B cell (primary cell): ENCODE measurements at regions not wholly inside any gene's neighbourhood (a gene's known extent, or its start where the extent isn't known, plus 50 kb on each side); places are given as distances from the start of the nearest gene placed in this dataset.

ENCODE experiments used
- ATAC-seq: fragments of 200-7000 bp; cut with Tn5 transposase; one replicate; pipeline ENCODE4 v1.10.0; 2021; ENCODE audit warnings: low read depth, mild to moderate bottlenecking, moderate number of reproducible peaks, moderate library complexity
- CTCF ChIA-PET: fragments of 350-600 bp; sonication (Branson Sonifier 250); formaldehyde crosslinking; loops from one replicate; lab custom pipeline; 2021; ENCODE audit warnings: antibody characterized with exemption, inconsistent platforms; lab: Charles Lee
- POLR2A ChIA-PET: fragments of 350-600 bp; sonication (Branson Sonifier 250); formaldehyde crosslinking; loops from one replicate; lab custom pipeline; 2021; ENCODE audit warnings: antibody characterized with exemption; lab: Charles Lee
- DNase-seq: peaks from one replicate; pipeline ENCODE4 v3.0.0; 2013
- H2AFZ ChIP-seq: 2 replicates; pipeline ENCODE4 v1.6.1; 2012; ENCODE audit warnings: mild to moderate bottlenecking, low read depth, low read length; ENCODE audit not compliant: insufficient read depth, poor library complexity, severe bottlenecking
- H3K27ac ChIP-seq, 2 donors: 1 replicate in 1 of 2; 2 replicates in 1 of 2; pipeline ENCODE4 v1.5.1; 2012 to 2013; ENCODE audit warnings: low read length in 2 of 2, mild to moderate bottlenecking in 2 of 2, moderate library complexity in 1 of 2
- H3K27me3 ChIP-seq, 4 experiments: fragments of 200-600 bp in 1 of 4; sonication (generic) in 1 of 4; replicated peaks in 1 of 4; 1 replicate in 2 of 4; 2 replicates in 2 of 4; pipeline versions ENCODE4 v1.6.1 to v1.7.0; 2013 to 2016; ENCODE audit warnings: low read length in 3 of 4, mild to moderate bottlenecking in 2 of 4, mixed read lengths in 1 of 4, moderate library complexity in 1 of 4; ENCODE audit not compliant: insufficient read depth in 4 of 4, control insufficient read depth in 3 of 4; ENCODE audit errors: control extremely low read depth in 1 of 4
- H3K36me3 ChIP-seq, 2 experiments: replicated peaks in 1 of 2; 1 replicate in 1 of 2; 2 replicates in 1 of 2; pipeline versions ENCODE4 v1.6.1 to v1.7.1; 2013; ENCODE audit warnings: low read length in 1 of 2; ENCODE audit not compliant: insufficient read depth in 2 of 2, control insufficient read depth in 1 of 2; ENCODE audit errors: control extremely low read depth in 1 of 2, extremely low read depth in 1 of 2
- H3K4me1 ChIP-seq, 2 donors: fragments of 200-600 bp in 1 of 2; sonication (generic) in 1 of 2; 1 replicate in 1 of 2; 2 replicates in 1 of 2; pipeline versions ENCODE4 v1.5.1 to v1.6.1; 2013 to 2017; ENCODE audit warnings: low read length in 2 of 2; ENCODE audit not compliant: control insufficient read depth in 2 of 2, insufficient read depth in 2 of 2
- H3K4me2 ChIP-seq: replicated peaks from 2 replicates; pipeline ENCODE3; 2012; ENCODE audit warnings: mild to moderate bottlenecking, low read depth, low read length; ENCODE audit not compliant: poor library complexity, severe bottlenecking
- H3K4me3 ChIP-seq, 5 experiments: fragments of 200-600 bp in 1 of 5; sonication (generic) in 1 of 5; 1 replicate in 3 of 5; 2 replicates in 2 of 5; pipeline versions ENCODE4 v1.5.1 to v1.7.0; 2011 to 2016; ENCODE audit warnings: low read length in 4 of 5, mild to moderate bottlenecking in 4 of 5, low read depth in 2 of 5, control low read depth in 1 of 5, moderate library complexity in 1 of 5; ENCODE audit not compliant: insufficient read depth in 1 of 5; ENCODE audit errors: control extremely low read depth in 1 of 5, extremely low read depth in 1 of 5
- H3K79me2 ChIP-seq: fragments of 200-600 bp; sonication (generic); one replicate; pipeline ENCODE4 v1.6.0; 2016; ENCODE audit warnings: low read length; ENCODE audit not compliant: control insufficient read depth, insufficient read depth
- H3K9ac ChIP-seq: fragments of 200-600 bp; sonication (generic); 2 replicates; pipeline ENCODE4 v1.6.1; 2017; ENCODE audit warnings: mild to moderate bottlenecking, low read length, moderate library complexity
- H3K9me3 ChIP-seq, 3 donors: one replicate each; pipeline versions ENCODE4 v1.6.1 to v1.7.1; 2013; ENCODE audit warnings: low read length in 2 of 3; ENCODE audit not compliant: control insufficient read depth in 2 of 3, insufficient read depth in 1 of 3; ENCODE audit errors: control extremely low read depth in 1 of 3
- H4K20me1 ChIP-seq: 2 replicates; pipeline ENCODE4 v1.6.0; 2012; ENCODE audit warnings: mild to moderate bottlenecking, low read length; ENCODE audit not compliant: insufficient read depth, control insufficient read depth, poor library complexity, severe bottlenecking
- H3K27ac Mint-ChIP-seq: one replicate; pipeline ENCODE4 v1.8.0; 2021; ENCODE audit warnings: mixed read lengths
- H3K27me3 Mint-ChIP-seq: one replicate; pipeline ENCODE4 v1.8.0; 2021; ENCODE audit warnings: mixed read lengths
- H3K4me1 Mint-ChIP-seq: one replicate; pipeline ENCODE4 v1.8.0; 2021; ENCODE audit warnings: mixed read lengths
- H3K4me3 Mint-ChIP-seq: one replicate; pipeline ENCODE4 v1.8.0; 2021; ENCODE audit warnings: mixed read lengths
- H3K9me3 Mint-ChIP-seq: one replicate; pipeline ENCODE4 v1.8.0; 2022; ENCODE audit warnings: mixed read lengths; ENCODE audit not compliant: insufficient read depth
- CTCF ChIP-seq: fragments of 200-600 bp; IDR thresholded peaks from one replicate; pipeline ENCODE4 v1.8.0; 2022; ENCODE audit warnings: antibody characterized with exemption, mild to moderate bottlenecking
- EZH2 ChIP-seq: IDR thresholded peaks from 2 replicates; pipeline ENCODE4 v1.6.1; 2012; ENCODE audit warnings: borderline replicate concordance, low read depth, mild to moderate bottlenecking, moderate library complexity, low read length; ENCODE audit not compliant: insufficient read depth, poor library complexity, severe bottlenecking
- WGBS: methylation state at CpG from one replicate; pipeline ENCODE4 v1.1.5; 2013; ENCODE audit warnings: missing lambda C conversion rate; ENCODE audit not compliant: insufficient coverage; 5-methylcytosine and 5-hydroxymethylcytosine counted together
- intact Hi-C: fragments of 100-400 bp; cut with micrococcal nuclease; formaldehyde crosslinking; loops from one replicate; pipeline ENCODE4 v1.10.0; 2022

DNA sequence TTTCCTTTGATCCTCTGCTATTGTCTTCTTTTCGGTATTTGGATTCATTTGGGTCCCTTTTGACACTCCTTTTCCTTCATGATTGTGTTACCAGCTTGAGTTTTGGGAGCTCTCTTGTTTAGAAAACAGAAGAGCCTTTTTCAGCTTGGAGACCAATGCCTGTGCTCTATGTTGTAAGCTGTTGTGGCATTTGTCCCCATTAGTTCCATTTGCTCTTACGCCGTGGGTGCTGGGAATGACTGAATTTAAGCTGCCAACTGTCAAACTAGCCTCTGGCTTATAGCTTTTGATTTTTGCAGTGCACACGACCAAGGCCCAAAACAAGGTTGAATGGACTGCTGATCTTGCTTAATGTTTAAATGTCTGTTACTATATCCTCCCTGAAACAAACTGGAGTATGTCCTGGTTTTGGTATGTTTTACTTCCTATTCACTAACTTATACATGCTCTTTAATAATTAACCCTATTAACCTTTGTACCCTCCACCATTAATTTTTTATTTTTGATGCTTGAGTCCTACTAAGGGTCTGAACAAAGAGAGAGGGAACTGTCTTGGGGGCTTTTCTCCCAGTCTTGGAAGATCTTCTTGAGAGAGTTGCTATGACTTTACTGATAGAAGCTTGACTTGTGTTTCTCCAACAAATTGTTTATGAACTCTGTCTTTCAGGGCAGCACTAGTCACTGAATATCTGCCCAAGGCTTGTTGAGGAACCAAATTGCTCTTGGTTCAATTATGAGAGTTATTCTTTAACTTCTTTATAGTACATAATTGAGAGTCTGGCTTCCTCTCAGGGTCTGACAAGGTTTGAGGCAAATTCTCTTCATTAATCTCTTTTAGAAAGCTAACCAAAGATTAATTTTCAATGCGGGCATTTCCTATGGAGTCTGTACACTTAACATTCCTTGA is 100.3 kb upstream of the SIRPG start:
- Mint-ChIP-seq H3K9me3 (no peaks in the 10 kb centered on the region), H3K27ac (no peak overlapping the region), H3K27me3 (peaks cover 10% of the 10 kb centered on the region), H3K4me3 (no peak overlapping the region), H3K4me1 (peaks cover 15% of the 10 kb centered on the region)
- POLR2A ChIA-PET, result no interaction called here
- Histone ChIP-seq H3K9ac (no peak overlapping the region), H4K20me1 (no peaks in the 10 kb centered on the region), H3K9me3 (no peaks in the 10 kb centered on the region), H3K4me2 (no peak overlapping the region), H3K4me3 (no peak overlapping the region), H2AFZ (no peak overlapping the region), H3K27me3 (peaks cover 0 to 3% (median 0%) of the 10 kb centered on the region in 4 experiments), H3K4me1 (peaks cover 7 to 14% of the 10 kb centered on the region in 2 donors), H3K79me2 (no peaks in the 10 kb centered on the region), H3K36me3 (no peaks in the 10 kb centered on the region), H3K27ac (no peak overlapping the region)
- no peak for ATAC-seq
- TF ChIP-seq CTCF (no peak), EZH2 (no peak)
- WGBS, result 100% methylated on average over 2 of the region's 5 CpGs
- CTCF ChIA-PET, result interaction anchor here (1.0 to 1.9 kb wide), 3 partner anchors 8 to 19 kb away, joined by 3 to 5 read pairs (median 3); no protein-coding TSS in a partner anchor
- intact Hi-C loops, result no loop called here
- DNase-seq, result no peak

DNA sequence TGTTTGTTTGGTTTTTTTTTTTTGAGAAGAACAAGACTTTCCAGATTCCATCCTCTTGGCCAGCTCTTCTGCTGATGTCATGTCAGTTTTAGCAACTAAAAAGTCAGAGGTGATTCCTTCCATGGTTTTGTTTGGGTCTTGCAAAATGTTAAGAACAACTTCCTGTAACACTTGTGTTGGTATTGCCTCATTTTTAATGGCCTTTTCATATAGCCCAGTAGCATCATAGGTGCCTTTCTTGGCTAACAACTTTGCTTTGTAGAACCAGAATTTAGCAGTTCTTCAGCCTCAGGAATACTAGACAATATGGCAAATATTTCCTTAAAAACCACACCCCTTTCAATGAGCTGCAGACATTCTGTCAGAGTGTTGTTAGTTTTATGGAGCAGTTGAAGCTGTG is 99.5 kb upstream of the SIRPG start:
- TF ChIP-seq EZH2 (no peak), CTCF (no peak)
- Mint-ChIP-seq H3K4me3 (no peak overlapping the region), H3K9me3 (no peaks in the 10 kb centered on the region), H3K27me3 (peaks cover 7% of the 10 kb centered on the region), H3K4me1 (peaks cover 15% of the 10 kb centered on the region), H3K27ac (no peak overlapping the region)
- peaks cover 0 to 3% (median 0%) of the 10 kb centered on the region in 3 donors for H3K9me3 ChIP-seq
- H3K4me2 ChIP-seq, result no peak overlapping the region
- peaks cover 0 to 3% (median 0%) of the 10 kb centered on the region in 4 experiments for H3K27me3 ChIP-seq
- H3K36me3 ChIP-seq, result no peaks in the 10 kb centered on the region
- ChIA-PET POLR2A (no interaction called here), CTCF (interaction anchor here (1.0 to 1.5 kb wide), 2 partner anchors 9 to 20 kb away, joined by 3 read pairs; no protein-coding TSS in a partner anchor)
- H3K4me3 ChIP-seq, result no peak overlapping the region
- intact Hi-C loops, result no loop called here
- DNase-seq, result no peak
- H3K79me2 ChIP-seq, result no peaks in the 10 kb centered on the region
- H3K4me1 ChIP-seq, result peaks cover 7 to 14% of the 10 kb centered on the region in 2 donors
- H3K27ac ChIP-seq, result no peak overlapping the region
- H4K20me1 ChIP-seq, result no peaks in the 10 kb centered on the region
- H2AFZ ChIP-seq, result no peak overlapping the region
- H3K9ac ChIP-seq, result no peak overlapping the region
- no peak for ATAC-seq
